ENCODE measurements at regions not wholly inside any gene's neighbourhood (a gene's known extent, or its start where the extent isn't known, plus 50 kb on each side); places are given as distances from the start of the nearest gene placed in this dataset.

GRCh38 chr4:175386776-175387507, 425.1 kb downstream of the GPM6A start:
- H2AK5ac ChIP-seq (ENCODE audit: low read length): no peak overlapping the region
- peaks cover 1% of the 10 kb centered on the region for H3K4me1 ChIP-seq (ENCODE audit: control insufficient read depth, low read depth, low read length)
- H2BK15ac ChIP-seq (replicated peaks; ENCODE audit: low read depth): no peak overlapping the region
- H3K79me1 ChIP-seq (ENCODE audit: low read length): no peaks in the 10 kb centered on the region
- H4K8ac ChIP-seq (ENCODE audit: low read depth, low read length): no peak overlapping the region
- H4K5ac ChIP-seq (ENCODE audit: low read length): no peak overlapping the region
- H3K4me2 ChIP-seq (ENCODE audit: low read length): no peak overlapping the region
- no peaks in the 10 kb centered on the region for H3K79me2 ChIP-seq (ENCODE audit: control insufficient read depth, insufficient read depth, low read length)
- H3K27ac ChIP-seq (ENCODE audit: low read depth, low read length): no peak overlapping the region
- no peaks in the 10 kb centered on the region for H3K27me3 ChIP-seq (ENCODE audit: insufficient read depth, low read length, poor library complexity)
- no peak overlapping the region for H3K4me3 ChIP-seq (ENCODE audit: low read length)
- H3K18ac ChIP-seq (ENCODE audit: low read length): no peak overlapping the region
- H3K4ac ChIP-seq (ENCODE audit: low read depth, low read length): no peak overlapping the region
- H2BK5ac ChIP-seq (ENCODE audit: low read length): no peak overlapping the region
- H2BK120ac ChIP-seq (ENCODE audit: low read depth, low read length): no peak overlapping the region
- H3K36me3 ChIP-seq (ENCODE audit: control insufficient read depth, insufficient read depth, low read length): no peaks in the 10 kb centered on the region
- H3K23ac ChIP-seq (ENCODE audit: low read length): no peak overlapping the region
- DNase-seq: peak; percentile 75
- no peak overlapping the region for H3K56ac ChIP-seq (ENCODE audit: low read length)
- H3K9ac ChIP-seq (ENCODE audit: low read length): no peak overlapping the region
- WGBS (ENCODE audit: extremely low coverage, insufficient coverage, low lambda C conversion rate): no CpG with 5 or more reads among the region's 9 CpGs

GRCh38 chr4:175394208-175394607, 417.9 kb downstream of the GPM6A start:
- H3K4me2 ChIP-seq (ENCODE audit: low read length): no peak overlapping the region
- H3K23ac ChIP-seq (ENCODE audit: low read length): no peak overlapping the region
- H3K27ac ChIP-seq (ENCODE audit: low read depth, low read length): no peak overlapping the region
- no peaks in the 10 kb centered on the region for H3K27me3 ChIP-seq (ENCODE audit: insufficient read depth, low read length, poor library complexity)
- DNase-seq: no peak
- no peak overlapping the region for H3K4ac ChIP-seq (ENCODE audit: low read depth, low read length)
- H3K36me3 ChIP-seq (ENCODE audit: control insufficient read depth, insufficient read depth, low read length): no peaks in the 10 kb centered on the region
- H3K18ac ChIP-seq (ENCODE audit: low read length): no peak overlapping the region
- H4K5ac ChIP-seq (ENCODE audit: low read length): no peak overlapping the region
- no peak overlapping the region for H2BK5ac ChIP-seq (ENCODE audit: low read length)
- no peak overlapping the region for H2AK5ac ChIP-seq (ENCODE audit: low read length)
- no peaks in the 10 kb centered on the region for H3K4me1 ChIP-seq (ENCODE audit: control insufficient read depth, low read depth, low read length)
- H3K79me2 ChIP-seq (ENCODE audit: control insufficient read depth, insufficient read depth, low read length): no peaks in the 10 kb centered on the region
- H3K56ac ChIP-seq (ENCODE audit: low read length): no peak overlapping the region
- no peak overlapping the region for H3K9ac ChIP-seq (ENCODE audit: low read length)
- no peaks in the 10 kb centered on the region for H3K79me1 ChIP-seq (ENCODE audit: low read length)
- no peak overlapping the region for H3K4me3 ChIP-seq (ENCODE audit: low read length)
- no peak overlapping the region for H2BK120ac ChIP-seq (ENCODE audit: low read depth, low read length)
- no peak overlapping the region for H4K8ac ChIP-seq (ENCODE audit: low read depth, low read length)
- no peak overlapping the region for H2BK15ac ChIP-seq (replicated peaks; ENCODE audit: low read depth)

- H2BK120ac ChIP-seq (ENCODE audit: low read depth, low read length): no peak overlapping the region
- no peak overlapping the region for H3K56ac ChIP-seq (ENCODE audit: low read length)
- no peaks in the 10 kb centered on the region for H3K4me1 ChIP-seq (ENCODE audit: control insufficient read depth, low read depth, low read length)
- no peaks in the 10 kb centered on the region for H3K79me2 ChIP-seq (ENCODE audit: control insufficient read depth, insufficient read depth, low read length)
- H3K27me3 ChIP-seq (ENCODE audit: insufficient read depth, low read length, poor library complexity): no peaks in the 10 kb centered on the region
- H3K23ac ChIP-seq (ENCODE audit: low read length): no peak overlapping the region
- no peak overlapping the region for H3K18ac ChIP-seq (ENCODE audit: low read length)
- no peak overlapping the region for H3K27ac ChIP-seq (ENCODE audit: low read depth, low read length)
- no peaks in the 10 kb centered on the region for H3K79me1 ChIP-seq (ENCODE audit: low read length)
- H3K4me3 ChIP-seq (ENCODE audit: low read length): no peak overlapping the region
- no peak overlapping the region for H3K4ac ChIP-seq (ENCODE audit: low read depth, low read length)
- no peak overlapping the region for H3K4me2 ChIP-seq (ENCODE audit: low read length)
- H3K9ac ChIP-seq (ENCODE audit: low read length): no peak overlapping the region
- no peak overlapping the region for H2BK15ac ChIP-seq (replicated peaks; ENCODE audit: low read depth)
- no peak overlapping the region for H4K5ac ChIP-seq (ENCODE audit: low read length)
- no peak overlapping the region for H2BK5ac ChIP-seq (ENCODE audit: low read length)
- DNase-seq: no peak
- no peak overlapping the region for H2AK5ac ChIP-seq (ENCODE audit: low read length)
- no CpG with 5 or more reads among the region's 2 CpGs for whole genome bisulfite sequencing (ENCODE audit: extremely low coverage, insufficient coverage, low lambda C conversion rate)
- no peak overlapping the region for H4K8ac ChIP-seq (ENCODE audit: low read depth, low read length)
- no peaks in the 10 kb centered on the region for H3K36me3 ChIP-seq (ENCODE audit: control insufficient read depth, insufficient read depth, low read length)
These were observed 406.1 kb downstream of the GPM6A start for GRCh38 chr4:175405961-175406360.

- no peak overlapping the region for H4K8ac ChIP-seq (ENCODE audit: low read depth, low read length)
- WGBS (ENCODE audit: extremely low coverage, insufficient coverage, low lambda C conversion rate): no CpG with 5 or more reads among the region's 2 CpGs
- no peak overlapping the region for H3K56ac ChIP-seq (ENCODE audit: low read length)
- no peak overlapping the region for H3K27ac ChIP-seq (ENCODE audit: low read depth, low read length)
- no peak overlapping the region for H3K18ac ChIP-seq (ENCODE audit: low read length)
- H3K4me2 ChIP-seq (ENCODE audit: low read length): no peak overlapping the region
- H2BK15ac ChIP-seq (replicated peaks; ENCODE audit: low read depth): no peak overlapping the region
- no peak overlapping the region for H3K23ac ChIP-seq (ENCODE audit: low read length)
- no peaks in the 10 kb centered on the region for H3K79me1 ChIP-seq (ENCODE audit: low read length)
- H2BK5ac ChIP-seq (ENCODE audit: low read length): no peak overlapping the region
- no peak overlapping the region for H3K4me3 ChIP-seq (ENCODE audit: low read length)
- no peak overlapping the region for H2BK120ac ChIP-seq (ENCODE audit: low read depth, low read length)
- no peaks in the 10 kb centered on the region for H3K4me1 ChIP-seq (ENCODE audit: control insufficient read depth, low read depth, low read length)
- H3K4ac ChIP-seq (ENCODE audit: low read depth, low read length): no peak overlapping the region
- H3K79me2 ChIP-seq (ENCODE audit: control insufficient read depth, insufficient read depth, low read length): no peaks in the 10 kb centered on the region
- no peak overlapping the region for H3K9ac ChIP-seq (ENCODE audit: low read length)
- H4K5ac ChIP-seq (ENCODE audit: low read length): no peak overlapping the region
- no peaks in the 10 kb centered on the region for H3K36me3 ChIP-seq (ENCODE audit: control insufficient read depth, insufficient read depth, low read length)
- no peak for DNase-seq
- H3K27me3 ChIP-seq (ENCODE audit: insufficient read depth, low read length, poor library complexity): no peaks in the 10 kb centered on the region
- H2AK5ac ChIP-seq (ENCODE audit: low read length): no peak overlapping the region
These were observed 404.1 kb downstream of the GPM6A start for GRCh38 chr4:175407926-175408325.

GRCh38 chr4:175411251-175411650, 400.8 kb downstream of the GPM6A start:
- Histone ChIP-seq H3K18ac (ENCODE audit: low read length) (no peak overlapping the region), H3K36me3 (ENCODE audit: control insufficient read depth, insufficient read depth, low read length) (no peaks in the 10 kb centered on the region), H3K4ac (ENCODE audit: low read depth, low read length) (no peak overlapping the region), H4K8ac (ENCODE audit: low read depth, low read length) (no peak overlapping the region), H3K27me3 (ENCODE audit: insufficient read depth, low read length, poor library complexity) (no peaks in the 10 kb centered on the region), H3K9ac (ENCODE audit: low read length) (no peak overlapping the region), H3K4me3 (ENCODE audit: low read length) (no peak overlapping the region), H2AK5ac (ENCODE audit: low read length) (no peak overlapping the region), H2BK5ac (ENCODE audit: low read length) (no peak overlapping the region), H3K4me2 (ENCODE audit: low read length) (no peak overlapping the region), H3K79me1 (ENCODE audit: low read length) (no peaks in the 10 kb centered on the region), H3K27ac (ENCODE audit: low read depth, low read length) (no peak overlapping the region), H2BK120ac (ENCODE audit: low read depth, low read length) (no peak overlapping the region), H4K5ac (ENCODE audit: low read length) (no peak overlapping the region), H2BK15ac (replicated peaks; ENCODE audit: low read depth) (no peak overlapping the region), H3K79me2 (ENCODE audit: control insufficient read depth, insufficient read depth, low read length) (no peaks in the 10 kb centered on the region), H3K4me1 (ENCODE audit: control insufficient read depth, low read depth, low read length) (no peaks in the 10 kb centered on the region), H3K23ac (ENCODE audit: low read length) (no peak overlapping the region), H3K56ac (ENCODE audit: low read length) (no peak overlapping the region)
- DNase-seq: no peak

- H4K8ac ChIP-seq (ENCODE audit: low read depth, low read length): no peak overlapping the region
- no peak overlapping the region for H2BK15ac ChIP-seq (replicated peaks; ENCODE audit: low read depth)
- no peak overlapping the region for H3K27ac ChIP-seq (ENCODE audit: low read depth, low read length)
- H3K36me3 ChIP-seq (ENCODE audit: control insufficient read depth, insufficient read depth, low read length): no peaks in the 10 kb centered on the region
- H3K56ac ChIP-seq (ENCODE audit: low read length): no peak overlapping the region
- H3K9ac ChIP-seq (ENCODE audit: low read length): no peak overlapping the region
- no peak overlapping the region for H2BK120ac ChIP-seq (ENCODE audit: low read depth, low read length)
- no CpG with 5 or more reads among the region's 3 CpGs for WGBS (ENCODE audit: extremely low coverage, insufficient coverage, low lambda C conversion rate)
- no peaks in the 10 kb centered on the region for H3K4me1 ChIP-seq (ENCODE audit: control insufficient read depth, low read depth, low read length)
- H3K4ac ChIP-seq (ENCODE audit: low read depth, low read length): no peak overlapping the region
- no peaks in the 10 kb centered on the region for H3K79me2 ChIP-seq (ENCODE audit: control insufficient read depth, insufficient read depth, low read length)
- DNase-seq: no peak
- H4K5ac ChIP-seq (ENCODE audit: low read length): no peak overlapping the region
- H2AK5ac ChIP-seq (ENCODE audit: low read length): no peak overlapping the region
- H3K79me1 ChIP-seq (ENCODE audit: low read length): no peaks in the 10 kb centered on the region
- no peak overlapping the region for H3K4me3 ChIP-seq (ENCODE audit: low read length)
- H3K27me3 ChIP-seq (ENCODE audit: insufficient read depth, low read length, poor library complexity): no peaks in the 10 kb centered on the region
- H2BK5ac ChIP-seq (ENCODE audit: low read length): no peak overlapping the region
- no peak overlapping the region for H3K23ac ChIP-seq (ENCODE audit: low read length)
- H3K18ac ChIP-seq (ENCODE audit: low read length): no peak overlapping the region
- no peak overlapping the region for H3K4me2 ChIP-seq (ENCODE audit: low read length)
These were observed 399.9 kb downstream of the GPM6A start for GRCh38 chr4:175412161-175412560.

All from mesendoderm (in vitro differentiated cells).